GM19025 (cell line): ENCODE measurements at regions not wholly inside any gene's neighbourhood (a gene's known extent, or its start where the extent isn't known, plus 50 kb on each side); places are given as distances from the start of the nearest gene placed in this dataset.
A peak's percentile ranks its signal among the peaks of the same experiment; 100 is the strongest.
"Not testable (repeated sequence)": the region's sequence is repeated elsewhere in the genome, so short reads cannot be mapped to it uniquely, and the experiment has no call there.

Experiments
- ATAC-seq: cut with Tn5 transposase; IDR thresholded peaks from one replicate; pipeline ENCODE4 v1.9.1; 2021; ENCODE audit warnings: mild to moderate bottlenecking, low read depth, moderate library complexity; ENCODE audit not compliant: unreplicated experiment

GRCh38 chrX:131595120-131595519 is 51.2 kb downstream of the OR13H1 start:
- ATAC-seq = no peak

GRCh38 chrX:131607792-131608369 is 64.0 kb downstream of the OR13H1 start:
- ATAC-seq = no peak

GRCh38 chrX:131609480-131609879 is 65.6 kb downstream of the OR13H1 start:
- ATAC-seq = no peak

- no peak for ATAC-seq
Measured at GRCh38 chrX:131613260-131613659, 69.4 kb downstream of the OR13H1 start.

- no peak for ATAC-seq
Measured at GRCh38 chrX:131614241-131614640, 70.4 kb downstream of the OR13H1 start.

GRCh38 chrX:131617182-131617581 is 73.3 kb downstream of the OR13H1 start:
- no peak for ATAC-seq

- ATAC-seq = no peak
Measured at GRCh38 chrX:131621650-131622049, 77.8 kb downstream of the OR13H1 start.

- no peak for ATAC-seq
Measured at GRCh38 chrX:131626681-131627296, 82.9 kb downstream of the OR13H1 start.

GRCh38 chrX:131630534-131630933 is 86.7 kb downstream of the OR13H1 start:
- ATAC-seq = no peak

GRCh38 chrX:131633285-131633917 is 89.5 kb downstream of the OR13H1 start:
- peak; percentile 66 for ATAC-seq

- no peak for ATAC-seq
Measured at GRCh38 chrX:131634900-131635299, 91.0 kb downstream of the OR13H1 start.

- ATAC-seq = no peak
Measured at GRCh38 chrX:131646106-131646505, 102.2 kb downstream of the OR13H1 start.

- ATAC-seq = no peak
Measured at GRCh38 chrX:131649741-131650140, 105.9 kb downstream of the OR13H1 start.

- ATAC-seq = no peak
Measured at GRCh38 chrX:131650637-131651410, 107.0 kb downstream of the OR13H1 start.

- not testable (repeated sequence) for ATAC-seq
Measured at GRCh38 chrX:131663726-131664125, 119.9 kb downstream of the OR13H1 start.

- no peak for ATAC-seq
Measured at GRCh38 chrX:131671735-131672134, 127.9 kb downstream of the OR13H1 start.

- ATAC-seq = no peak
Measured at GRCh38 chrX:131675596-131676194, 131.8 kb downstream of the OR13H1 start.

GRCh38 chrX:131677655-131678628 is 134.1 kb downstream of the OR13H1 start:
- ATAC-seq = no peak

- not testable (repeated sequence) for ATAC-seq
Measured at GRCh38 chrX:131682735-131683134, 138.9 kb downstream of the OR13H1 start.

GRCh38 chrX:131693359-131693758 is 149.5 kb downstream of the OR13H1 start:
- ATAC-seq = no peak
